MM.1S (cell line): ENCODE measurements at regions not wholly inside any gene's neighbourhood (a gene's known extent, or its start where the extent isn't known, plus 50 kb on each side); places are given as distances from the start of the nearest gene placed in this dataset.

Experiments used
- DNase-seq: peaks from one replicate; pipeline ENCODE4 v3.0.0-alpha.2; 2015
- H2AFZ ChIP-seq: fragments of 300-600 bp; sonication (generic); 2 replicates; pipeline ENCODE4 v1.6.0; 2016; ENCODE audit warnings: antibody characterized with exemption, low read length
- H3F3A ChIP-seq: fragments of 300-600 bp; sonication (generic); 2 replicates; pipeline ENCODE4 v1.6.1; 2016; ENCODE audit warnings: mild to moderate bottlenecking, antibody characterized with exemption, low read length, moderate library complexity, mixed read lengths; ENCODE audit not compliant: insufficient read depth
- H3K27ac ChIP-seq: fragments of 300-600 bp; sonication (generic); 2 replicates; pipeline ENCODE4 v1.5.1; 2016; ENCODE audit warnings: mild to moderate bottlenecking, low read length
- H3K27me3 ChIP-seq: fragments of 300-600 bp; sonication (generic); replicated peaks from 2 replicates; pipeline ENCODE4 v1.6.0; 2016; ENCODE audit warnings: low read length; ENCODE audit not compliant: insufficient read depth
- H3K36me3 ChIP-seq: fragments of 300-600 bp; sonication (generic); replicated peaks from 2 replicates; pipeline ENCODE4 v1.6.1; 2016; ENCODE audit warnings: mild to moderate bottlenecking, low read length, mixed read lengths; ENCODE audit not compliant: insufficient read depth
- H3K4me1 ChIP-seq: fragments of 300-600 bp; sonication (generic); 2 replicates; pipeline ENCODE4 v1.6.1; 2016; ENCODE audit warnings: low read length, mixed read lengths
- H3K4me2 ChIP-seq: fragments of 300-600 bp; sonication (generic); 2 replicates; pipeline ENCODE4 v1.6.0; 2016; ENCODE audit warnings: low read depth, low read length
- H3K4me3 ChIP-seq: fragments of 300-600 bp; sonication (generic); 2 replicates; pipeline ENCODE4 v1.5.1; 2016; ENCODE audit warnings: low read length, mixed read lengths
- H3K79me2 ChIP-seq: fragments of 300-600 bp; sonication (generic); 2 replicates; pipeline ENCODE4 v1.6.1; 2016; ENCODE audit warnings: mixed run types, low read length, mixed read lengths
- H3K9ac ChIP-seq: fragments of 300-600 bp; sonication (generic); 2 replicates; pipeline ENCODE4 v1.6.1; 2016; ENCODE audit warnings: low read length, mixed read lengths
- H3K9me2 ChIP-seq: fragments of 300-600 bp; sonication (generic); replicated peaks from 2 replicates; pipeline ENCODE4 v1.6.1; 2016; ENCODE audit warnings: mild to moderate bottlenecking, low read length, mixed read lengths; ENCODE audit not compliant: insufficient read depth
- H3K9me3 ChIP-seq: fragments of 300-600 bp; sonication (generic); replicated peaks from 2 replicates; pipeline ENCODE4 v1.6.1; 2016; ENCODE audit warnings: mild to moderate bottlenecking, low read length, mixed read lengths; ENCODE audit not compliant: insufficient read depth
- H4K20me1 ChIP-seq: fragments of 300-600 bp; sonication (generic); 2 replicates; pipeline ENCODE4 v1.6.1; 2016; ENCODE audit warnings: mild to moderate bottlenecking, low read length, moderate library complexity, mixed read lengths; ENCODE audit not compliant: insufficient read depth
- EZH2 ChIP-seq: fragments of 300-600 bp; sonication (generic); optimal IDR thresholded peaks from 2 replicates; pipeline ENCODE3; 2017; ENCODE audit warnings: low read depth, mild to moderate bottlenecking, antibody characterized with exemption, low read length, mixed read lengths
- EZH2phosphoT487 ChIP-seq: fragments of 300-600 bp; sonication (generic); IDR thresholded peaks from 2 replicates; pipeline ENCODE4 v1.6.1; 2018; ENCODE audit warnings: antibody characterized with exemption, low read length
- TF ChIP-seq, protein P1 (sequence below): fragments of 300-600 bp; sonication (generic); IDR thresholded peaks from 2 replicates; pipeline ENCODE4 v1.5.1; 2016; ENCODE audit warnings: antibody characterized with exemption, low read length, mixed read lengths

DNA sequence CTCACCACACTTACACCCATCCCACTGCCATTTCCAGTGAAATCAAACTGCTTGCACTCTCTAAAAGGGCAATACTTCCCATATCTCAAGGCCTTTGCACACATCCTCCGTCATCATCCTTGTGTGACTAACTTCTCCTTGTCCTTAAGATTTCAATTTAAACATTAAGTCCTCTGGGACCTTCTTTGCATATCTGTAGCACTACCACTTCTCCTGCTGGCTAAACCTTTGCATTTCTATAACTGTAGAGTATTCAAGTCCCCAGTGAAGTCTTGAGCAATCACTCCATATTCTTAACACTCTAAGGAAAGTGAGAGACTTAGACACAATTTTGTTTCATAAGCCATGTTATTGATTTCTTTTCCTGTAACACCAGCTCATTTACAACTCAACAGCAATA, 136.8 kb upstream of the EPHA4 start:
- Histone ChIP-seq H3K4me1 (no peaks in the 10 kb centered on the region), H3K4me3 (no peak overlapping the region), H3K9me2 (no peaks in the 10 kb centered on the region), H3K9me3 (no peaks in the 10 kb centered on the region), H3K27me3 (no peaks in the 10 kb centered on the region), H2AFZ (no peak overlapping the region), H3K4me2 (no peak overlapping the region), H4K20me1 (no peaks in the 10 kb centered on the region), H3K36me3 (no peaks in the 10 kb centered on the region), H3F3A (no peaks in the 10 kb centered on the region), H3K9ac (no peak overlapping the region), H3K79me2 (no peaks in the 10 kb centered on the region), H3K27ac (no peak overlapping the region)
- DNase-seq: no peak
- TF ChIP-seq, protein P1, sequence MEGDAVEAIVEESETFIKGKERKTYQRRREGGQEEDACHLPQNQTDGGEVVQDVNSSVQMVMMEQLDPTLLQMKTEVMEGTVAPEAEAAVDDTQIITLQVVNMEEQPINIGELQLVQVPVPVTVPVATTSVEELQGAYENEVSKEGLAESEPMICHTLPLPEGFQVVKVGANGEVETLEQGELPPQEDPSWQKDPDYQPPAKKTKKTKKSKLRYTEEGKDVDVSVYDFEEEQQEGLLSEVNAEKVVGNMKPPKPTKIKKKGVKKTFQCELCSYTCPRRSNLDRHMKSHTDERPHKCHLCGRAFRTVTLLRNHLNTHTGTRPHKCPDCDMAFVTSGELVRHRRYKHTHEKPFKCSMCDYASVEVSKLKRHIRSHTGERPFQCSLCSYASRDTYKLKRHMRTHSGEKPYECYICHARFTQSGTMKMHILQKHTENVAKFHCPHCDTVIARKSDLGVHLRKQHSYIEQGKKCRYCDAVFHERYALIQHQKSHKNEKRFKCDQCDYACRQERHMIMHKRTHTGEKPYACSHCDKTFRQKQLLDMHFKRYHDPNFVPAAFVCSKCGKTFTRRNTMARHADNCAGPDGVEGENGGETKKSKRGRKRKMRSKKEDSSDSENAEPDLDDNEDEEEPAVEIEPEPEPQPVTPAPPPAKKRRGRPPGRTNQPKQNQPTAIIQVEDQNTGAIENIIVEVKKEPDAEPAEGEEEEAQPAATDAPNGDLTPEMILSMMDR: no peak
- TF ChIP-seq EZH2 (no peak), EZH2phosphoT487 (no peak)

DNA sequence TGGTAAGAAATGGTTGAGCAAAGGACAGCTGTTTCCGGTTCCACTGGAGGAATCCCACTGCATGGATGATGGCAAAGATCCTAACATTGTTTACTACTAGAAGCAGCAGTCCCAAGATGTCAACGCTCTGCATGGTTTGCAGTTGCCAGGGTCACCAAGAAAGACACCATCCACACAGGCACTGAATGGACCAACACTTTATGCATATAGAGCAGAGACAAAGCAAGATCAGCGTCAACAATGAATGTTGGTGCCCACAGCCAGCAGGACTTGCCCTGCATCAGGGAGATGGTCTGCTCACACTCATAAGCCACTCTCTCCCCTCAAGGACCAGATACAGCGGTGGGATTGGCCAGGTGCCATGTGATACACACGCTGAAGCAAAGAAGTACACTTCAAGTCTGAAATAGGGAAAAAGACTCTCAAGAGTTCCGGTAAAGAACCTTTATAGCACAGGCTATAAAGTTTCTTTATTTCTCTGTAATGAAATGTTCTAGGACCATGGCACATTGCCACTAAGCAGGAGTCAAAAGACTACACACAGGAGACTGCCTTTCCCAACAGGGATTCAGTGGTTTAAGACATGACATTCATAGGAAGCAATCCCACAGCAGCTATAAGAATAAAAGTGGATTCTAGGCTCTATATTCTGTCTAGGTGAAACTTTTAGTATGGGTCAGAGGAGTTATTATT, 133.2 kb upstream of the EPHA4 start:
- Histone ChIP-seq H3K4me1 (no peaks in the 10 kb centered on the region), H3K79me2 (no peaks in the 10 kb centered on the region), H3K9me2 (no peaks in the 10 kb centered on the region), H3K4me2 (no peak overlapping the region), H3K36me3 (no peaks in the 10 kb centered on the region), H3K27me3 (no peaks in the 10 kb centered on the region), H3F3A (no peaks in the 10 kb centered on the region), H3K9ac (no peak overlapping the region), H3K4me3 (no peak overlapping the region), H3K27ac (no peak overlapping the region), H2AFZ (no peak overlapping the region), H4K20me1 (no peaks in the 10 kb centered on the region), H3K9me3 (no peaks in the 10 kb centered on the region)
- no peak for DNase-seq
- no peak for TF ChIP-seq EZH2phosphoT487
- TF ChIP-seq EZH2: no peak
- TF ChIP-seq, protein P1: no peak

DNA sequence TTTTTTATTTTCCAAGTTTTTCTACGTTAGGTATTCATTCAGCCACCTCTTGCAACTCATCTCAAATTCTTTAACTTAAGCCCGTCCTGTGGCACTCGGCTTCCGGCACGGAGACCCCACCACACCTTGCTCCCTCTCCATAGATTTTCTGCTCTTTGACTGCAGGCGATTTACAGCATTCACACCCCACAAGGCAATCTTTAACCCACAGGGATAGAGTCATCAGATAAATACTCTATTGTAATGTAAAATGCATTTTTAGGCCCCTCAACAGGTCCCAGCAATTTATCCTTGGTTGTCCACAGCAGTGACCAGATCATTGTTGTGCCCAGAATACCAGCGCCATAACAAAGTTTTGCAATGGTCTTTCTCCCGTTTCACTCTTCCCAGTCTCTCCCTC, 132.3 kb upstream of the EPHA4 start:
- Histone ChIP-seq H2AFZ (no peak overlapping the region), H3K36me3 (no peaks in the 10 kb centered on the region), H3K9me2 (no peaks in the 10 kb centered on the region), H3K27me3 (no peaks in the 10 kb centered on the region), H3F3A (no peaks in the 10 kb centered on the region), H4K20me1 (no peaks in the 10 kb centered on the region), H3K79me2 (no peaks in the 10 kb centered on the region), H3K4me1 (no peaks in the 10 kb centered on the region), H3K9me3 (no peaks in the 10 kb centered on the region), H3K27ac (no peak overlapping the region), H3K9ac (no peak overlapping the region), H3K4me2 (no peak overlapping the region), H3K4me3 (no peak overlapping the region)
- TF ChIP-seq, protein P1: no peak
- no peak for TF ChIP-seq EZH2phosphoT487
- TF ChIP-seq EZH2: no peak
- DNase-seq: no peak
